HEK293 (cell line): ENCODE measurements at regions not wholly inside any gene's neighbourhood (a gene's known extent, or its start where the extent isn't known, plus 50 kb on each side); places are given as distances from the start of the nearest gene placed in this dataset.

Experiments used
- CTCF ChIA-PET: fragments of 350-600 bp; formaldehyde crosslinking; extraction: SDS; loops from one replicate; lab custom pipeline; 2021; ENCODE audit warnings: antibody characterized with exemption; lab: Yijun Ruan, JAX
- POLR2A ChIA-PET: fragments of 300-600 bp; formaldehyde crosslinking; extraction: SDS; loops from one replicate; lab custom pipeline; 2020; ENCODE audit warnings: antibody characterized with exemption, inconsistent platforms; lab: Yijun Ruan, JAX
- H3K27ac ChIP-seq: fragments of 200-500 bp; sonication (Bioruptor generic); 2 replicates; pipeline ENCODE4 v1.5.1; 2014; ENCODE audit warnings: low read depth, low read length, control low read depth, inconsistent platforms; ENCODE audit errors: extremely low read depth
- H3K36me3 ChIP-seq, 2 experiments: fragments of 200-500 bp in 1 of 2; sonication (Bioruptor generic) in 1 of 2; 1 replicate in 1 of 2; 2 replicates in 1 of 2; pipeline ENCODE4 v1.5.1; 2014 to 2017; ENCODE audit warnings: inconsistent platforms in 2 of 2, low read length in 2 of 2; ENCODE audit not compliant: control insufficient read depth in 2 of 2, insufficient read depth in 1 of 2
- H3K4me1 ChIP-seq: fragments of 200-500 bp; sonication (Bioruptor generic); 2 replicates; pipeline ENCODE4 v1.5.1; 2014; ENCODE audit warnings: mild to moderate bottlenecking, low read length, inconsistent platforms; ENCODE audit not compliant: control insufficient read depth, insufficient read depth
- H3K4me3 ChIP-seq: 2 replicates; pipeline ENCODE4 v1.5.1; 2011; ENCODE audit warnings: low read depth, mild to moderate bottlenecking, control low read depth, low read length, moderate library complexity
- H3K9me3 ChIP-seq: fragments of 200-500 bp; sonication (Bioruptor generic); 2 replicates; pipeline ENCODE4 v1.5.1; 2014; ENCODE audit warnings: low read depth, low read length, inconsistent platforms; ENCODE audit not compliant: control insufficient read depth, insufficient read depth
- AEBP2 ChIP-seq: fragments of 450-650 bp; formaldehyde crosslinking; IDR thresholded peaks from 2 replicates; pipeline ENCODE4 v1.5.1; 2016; ENCODE audit warnings: missing biosample characterization, missing genetic modification characterization, borderline replicate concordance
- ATF2 ChIP-seq: fragments of 450-650 bp; formaldehyde crosslinking; IDR thresholded peaks from 2 replicates; pipeline ENCODE4 v1.5.1; 2016; ENCODE audit warnings: missing biosample characterization, missing genetic modification characterization, low read depth
- PRDM4 ChIP-seq: fragments of 450-650 bp; formaldehyde crosslinking; IDR thresholded peaks from 2 replicates; pipeline ENCODE4 v1.5.1; 2017; ENCODE audit warnings: missing biosample characterization, missing genetic modification characterization
- SP3 ChIP-seq: fragments of 450-650 bp; formaldehyde crosslinking; IDR thresholded peaks from 2 replicates; pipeline ENCODE4 v1.5.1; 2016; ENCODE audit warnings: missing biosample characterization, missing genetic modification characterization
- TRIM28 ChIP-seq: IDR thresholded peaks from 2 replicates; pipeline ENCODE4 v1.6.1; 2011; ENCODE audit warnings: low read length, control low read depth, borderline replicate concordance
- ZBTB48 ChIP-seq: fragments of 450-650 bp; formaldehyde crosslinking; IDR thresholded peaks from 2 replicates; pipeline ENCODE4 v1.5.1; 2016; ENCODE audit warnings: missing biosample characterization, missing genetic modification characterization
- ZFP69B ChIP-seq: fragments of 450-650 bp; formaldehyde crosslinking; IDR thresholded peaks from 2 replicates; pipeline ENCODE4 v1.5.1; 2016; ENCODE audit warnings: missing biosample characterization, missing genetic modification characterization
- ZNF169 ChIP-seq: fragments of 450-650 bp; formaldehyde crosslinking; IDR thresholded peaks from 2 replicates; pipeline ENCODE4 v1.5.1; 2016; ENCODE audit warnings: missing biosample characterization, missing genetic modification characterization
- ZNF2 ChIP-seq: fragments of 450-650 bp; formaldehyde crosslinking; IDR thresholded peaks from 2 replicates; pipeline ENCODE4 v1.5.1; 2016; ENCODE audit warnings: missing biosample characterization, missing genetic modification characterization
- ZNF202 ChIP-seq: fragments of 450-650 bp; formaldehyde crosslinking; IDR thresholded peaks from 2 replicates; pipeline ENCODE4 v1.5.1; 2016; ENCODE audit warnings: missing biosample characterization, missing genetic modification characterization, borderline replicate concordance
- ZNF274 ChIP-seq, 2 experiments: fragments of 200-500 bp in 1 of 2; fragments of 450-650 bp in 1 of 2; sonication (Bioruptor generic) in 1 of 2; formaldehyde crosslinking in 1 of 2; IDR thresholded peaks; 2 replicates each; pipeline versions ENCODE4 v1.5.1 to v1.6.1; 2014 to 2016; ENCODE audit warnings: borderline replicate concordance in 1 of 2, inconsistent platforms in 1 of 2, low read length in 1 of 2, missing biosample characterization in 1 of 2, missing genetic modification characterization in 1 of 2
- ZNF311 ChIP-seq: fragments of 450-650 bp; formaldehyde crosslinking; IDR thresholded peaks from 2 replicates; pipeline ENCODE4 v1.5.1; 2017; ENCODE audit warnings: missing biosample characterization, missing genetic modification characterization, borderline replicate concordance
- ZNF350 ChIP-seq: fragments of 450-650 bp; formaldehyde crosslinking; IDR thresholded peaks from 2 replicates; pipeline ENCODE4 v1.5.0; 2017; ENCODE audit warnings: missing biosample characterization, mild to moderate bottlenecking, missing genetic modification characterization
- ZNF354C ChIP-seq: fragments of 450-650 bp; formaldehyde crosslinking; IDR thresholded peaks from 2 replicates; pipeline ENCODE4 v1.5.1; 2016; ENCODE audit warnings: missing biosample characterization, missing genetic modification characterization, low read depth, borderline replicate concordance
- ZNF37A ChIP-seq: fragments of 450-650 bp; IDR thresholded peaks from 2 replicates; pipeline ENCODE4 v1.5.1; 2018; ENCODE audit warnings: missing biosample characterization, missing genetic modification characterization
- ZNF391 ChIP-seq: fragments of 450-650 bp; formaldehyde crosslinking; IDR thresholded peaks from 2 replicates; pipeline ENCODE4 v1.5.1; 2016; ENCODE audit warnings: low read depth, missing biosample characterization, missing genetic modification characterization, borderline replicate concordance
- ZNF555 ChIP-seq: fragments of 450-650 bp; formaldehyde crosslinking; conservative IDR thresholded peaks from 2 replicates; pipeline ENCODE4 v1.5.1; 2017; ENCODE audit warnings: missing biosample characterization, mild to moderate bottlenecking, missing genetic modification characterization, inconsistent platforms
- ZNF561 ChIP-seq: fragments of 450-650 bp; IDR thresholded peaks from 2 replicates; pipeline ENCODE4 v1.5.1; 2018; ENCODE audit warnings: missing biosample characterization, missing genetic modification characterization, borderline replicate concordance
- ZNF600 ChIP-seq: fragments of 450-650 bp; formaldehyde crosslinking; IDR thresholded peaks from 2 replicates; pipeline ENCODE4 v1.5.1; 2016; ENCODE audit warnings: missing biosample characterization, missing genetic modification characterization
- ZNF645 ChIP-seq: fragments of 450-650 bp; formaldehyde crosslinking; IDR thresholded peaks from 2 replicates; pipeline ENCODE4; 2016; ENCODE audit warnings: missing biosample characterization, missing genetic modification characterization
- ZNF768 ChIP-seq: fragments of 450-650 bp; formaldehyde crosslinking; IDR thresholded peaks from 2 replicates; pipeline ENCODE4 v1.5.1; 2018; ENCODE audit warnings: missing biosample characterization, mild to moderate bottlenecking, missing genetic modification characterization

- H3K9me3 ChIP-seq = no peaks in the 10 kb centered on the region
- ChIA-PET CTCF (no interaction called here), POLR2A (no interaction called here)
- H3K36me3 ChIP-seq = no peaks in the 10 kb centered on the region
- H3K4me1 ChIP-seq = peaks cover 6% of the 10 kb centered on the region; the same call in 1 of the 2 replicates
- H3K27ac ChIP-seq = no peak overlapping the region
- H3K4me3 ChIP-seq = no peak overlapping the region
- TF ChIP-seq PRDM4 (tag by site-specific recombination) = no peak
- TF ChIP-seq ZBTB48 (tag by site-specific recombination) = no peak
Measured at GRCh38 chr1:56359056-56359455, 220.3 kb downstream of the PLPP3 start.

GRCh38 chr1:56357927-56358690 is 221.3 kb downstream of the PLPP3 start:
- no peak overlapping the region for H3K4me3 ChIP-seq
- POLR2A ChIA-PET = no interaction called here
- CTCF ChIA-PET = interaction anchor here (1.0 kb wide), 1 partner anchor 1407 kb away, joined by 3 read pairs; no protein-coding TSS in a partner anchor
- TF ChIP-seq ZNF350 (tag by site-specific recombination) = no peak
- TF ChIP-seq AEBP2 (tag by site-specific recombination) = no peak
- 0 out of 2 replicates have a peak, but pooled peaks have one; percentile 29 for TF ChIP-seq ATF2 (tag by site-specific recombination)
- TF ChIP-seq ZNF354C (tag by site-specific recombination) = no peak
- TF ChIP-seq ZFP69B (tag by site-specific recombination) = no peak
- TF ChIP-seq SP3 = no peak
- H3K4me1 ChIP-seq = peaks cover 6% of the 10 kb centered on the region; the same call in 1 of the 2 replicates
- no peaks in the 10 kb centered on the region for H3K9me3 ChIP-seq
- H3K27ac ChIP-seq = no peak overlapping the region
- no peaks in the 10 kb centered on the region for H3K36me3 ChIP-seq

- TF ChIP-seq ZNF555 = no peak
- TF ChIP-seq ZNF202 (tag by site-specific recombination) = no peak
- no peak for TF ChIP-seq ZNF311 (tag by site-specific recombination)
- TF ChIP-seq ZNF391 = no peak
- TF ChIP-seq ZNF274 (IDR thresholded peaks at IDR 0.05; ENCODE audit: low read length) = no peak
- no peak for TF ChIP-seq ZNF274 (tag by site-specific recombination; IDR thresholded peaks at IDR 0.05; ENCODE audit: borderline replicate concordance)
- no peak for TF ChIP-seq ZBTB48 (tag by site-specific recombination)
- no peak for TF ChIP-seq ZNF2 (tag by site-specific recombination)
- no peak for TF ChIP-seq ZNF768
- TF ChIP-seq ZNF645 (tag by site-specific recombination) = no peak
- TF ChIP-seq TRIM28 = no peak
- TF ChIP-seq ZNF37A (tag by site-specific recombination) = no peak
- no peak for TF ChIP-seq ZNF600 (tag by site-specific recombination)
- TF ChIP-seq ZNF561 = no peak
- no peak for TF ChIP-seq ZNF169 (tag by site-specific recombination)
- Histone ChIP-seq H3K27ac (no peak overlapping the region), H3K4me1 (no peaks in the 10 kb centered on the region), H3K9me3 (no peaks in the 10 kb centered on the region), H3K36me3 (no peaks in the 10 kb centered on the region), H3K4me3 (no peak overlapping the region)
- CTCF ChIA-PET = interaction anchor here (0.6 to 0.7 kb wide), 2 partner anchors 20 to 489 kb away, joined by 3 read pairs; no protein-coding TSS in a partner anchor
- POLR2A ChIA-PET = no interaction called here
Measured at GRCh38 chr1:56356376-56356990, 222.9 kb downstream of the PLPP3 start.
